ENCODE measurements at regions not wholly inside any gene's neighbourhood (a gene's known extent, or its start where the extent isn't known, plus 50 kb on each side); places are given as distances from the start of the nearest gene placed in this dataset.

GRCh38 chrX:147846676-147847075, 65.0 kb upstream of the FMR1 start:
- no peak for DNase-seq

- no peak for DNase-seq
Observed at GRCh38 chrX:147847999-147848398, 63.7 kb upstream of the FMR1 start.

DNA sequence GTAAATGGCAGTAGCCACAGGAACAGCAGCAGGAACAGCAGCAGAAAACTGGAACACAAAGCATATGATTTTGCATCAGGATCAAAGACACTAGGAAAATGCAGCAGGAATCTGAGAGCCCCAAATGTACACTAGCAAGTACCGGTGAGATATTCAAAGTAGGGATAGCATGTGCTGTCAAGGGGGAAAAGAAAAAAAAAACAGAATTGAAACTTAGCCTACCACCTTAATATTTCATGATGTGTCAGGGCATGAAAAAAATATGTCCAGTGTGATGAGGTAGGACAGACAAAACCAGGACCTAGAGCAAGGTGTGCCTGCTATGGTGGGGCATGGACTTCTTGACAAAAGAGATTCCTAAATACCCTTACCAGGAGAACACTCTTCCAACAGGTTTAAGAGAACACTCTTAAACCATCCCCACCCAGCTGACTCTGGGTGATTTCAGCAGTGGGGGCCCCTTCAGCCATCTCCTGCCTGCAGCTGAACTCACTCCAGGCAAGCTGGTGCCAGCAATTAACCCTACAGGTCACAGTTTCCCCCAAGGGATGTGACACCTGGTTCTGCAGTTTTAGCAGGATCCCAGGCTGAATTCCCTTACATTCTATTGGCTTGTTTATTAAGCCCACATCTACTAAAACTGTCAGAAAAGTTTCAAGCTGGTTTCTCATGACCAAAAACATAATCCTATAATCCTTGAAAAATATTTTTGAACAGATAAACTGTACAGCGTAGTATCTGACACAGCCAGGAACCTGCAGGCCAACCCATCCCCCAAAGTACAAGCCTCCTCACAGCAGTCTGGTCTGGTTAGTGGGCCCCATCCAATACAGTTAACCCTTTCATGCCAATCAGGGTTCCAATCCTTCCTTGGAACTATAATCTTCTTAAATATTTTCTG, 62.9 kb upstream of the FMR1 start:
- no peak for DNase-seq

- no peak for DNase-seq
Observed at GRCh38 chrX:147850875-147851274, 60.8 kb upstream of the FMR1 start.

- DNase-seq, result no peak
Observed at GRCh38 chrX:147853701-147854100, 58.0 kb upstream of the FMR1 start.

- DNase-seq, result no peak
Observed at GRCh38 chrX:147859666-147860065, 52.1 kb upstream of the FMR1 start.
